Sigmoid colon (tissue), 4 donors: ENCODE measurements at regions not wholly inside any gene's neighbourhood (a gene's known extent, or its start where the extent isn't known, plus 50 kb on each side); places are given as distances from the start of the nearest gene placed in this dataset.
A peak's percentile ranks its signal among the peaks of the same experiment; 100 is the strongest.

Experiments
- EP300 ChIP-seq, 4 donors: sonication (generic); formaldehyde crosslinking; IDR thresholded peaks; one replicate each; pipeline ENCODE4 v1.6.1; 2017; ENCODE audit warnings: antibody characterized with exemption in 4 of 4
- POLR2A ChIP-seq, 2 donors: fragments of 450-650 bp; IDR thresholded peaks; one replicate each; pipeline ENCODE4 v1.6.1; 2016; ENCODE audit warnings: antibody characterized with exemption in 2 of 2, mild to moderate bottlenecking in 2 of 2, moderate library complexity in 2 of 2
- POLR2AphosphoS5 ChIP-seq, 4 donors: sonication (generic); formaldehyde crosslinking; IDR thresholded peaks; one replicate each; pipeline ENCODE4 v1.6.1; 2017; ENCODE audit warnings: antibody characterized with exemption in 4 of 4
- TF ChIP-seq, protein P1 (sequence below), 4 experiments: fragments of 450-650 bp in 3 of 4; fragments of 200-600 bp in 1 of 4; IDR thresholded peaks; one replicate each; pipeline ENCODE4 v1.5.1; 2016 to 2019; ENCODE audit warnings: antibody characterized with exemption in 4 of 4, mild to moderate bottlenecking in 3 of 4, moderate library complexity in 2 of 4

DNA sequence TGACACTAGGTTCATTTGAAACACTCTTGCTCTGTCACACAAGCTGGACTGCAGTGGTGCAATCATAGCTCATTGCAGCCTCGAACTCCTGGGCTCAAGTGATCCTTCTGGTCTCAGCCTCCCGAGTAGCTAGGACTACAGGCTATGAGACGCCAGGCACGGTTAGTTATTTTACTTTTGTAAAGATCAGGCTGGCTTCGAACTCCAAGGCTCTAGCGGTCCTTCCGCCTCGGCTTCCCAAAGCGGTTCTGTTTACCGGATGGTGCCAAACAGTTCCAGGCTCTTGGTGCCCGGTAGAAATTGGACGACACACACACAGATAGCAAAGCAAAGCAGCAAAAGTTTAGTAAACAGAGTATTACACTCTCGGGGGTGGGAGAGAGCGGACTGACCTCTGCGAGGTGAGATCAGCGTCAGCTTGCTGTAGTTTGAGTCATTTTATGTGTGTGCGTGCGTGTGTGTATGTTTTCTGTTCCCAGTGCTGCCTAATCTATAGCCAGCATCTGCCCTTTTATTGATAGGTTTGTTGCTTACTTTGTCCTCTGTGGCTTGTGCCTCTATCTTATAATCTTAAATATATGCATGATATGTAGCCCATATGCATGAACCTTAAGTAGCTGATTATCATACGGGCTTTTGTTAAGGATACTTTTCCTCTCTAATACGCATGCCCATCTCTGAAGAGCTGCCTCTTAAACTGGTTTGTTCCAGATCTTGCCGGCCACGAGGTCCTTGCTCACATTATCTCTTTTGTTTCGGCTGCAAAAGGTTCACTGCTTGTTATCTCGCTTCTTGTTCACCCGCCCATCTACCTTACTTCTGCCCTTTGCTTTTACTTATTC, 75.2 kb downstream of the OR2B2 start:
- no peak for TF ChIP-seq EP300 (IDR thresholded peaks at IDR 0.05)
- TF ChIP-seq, protein P1, sequence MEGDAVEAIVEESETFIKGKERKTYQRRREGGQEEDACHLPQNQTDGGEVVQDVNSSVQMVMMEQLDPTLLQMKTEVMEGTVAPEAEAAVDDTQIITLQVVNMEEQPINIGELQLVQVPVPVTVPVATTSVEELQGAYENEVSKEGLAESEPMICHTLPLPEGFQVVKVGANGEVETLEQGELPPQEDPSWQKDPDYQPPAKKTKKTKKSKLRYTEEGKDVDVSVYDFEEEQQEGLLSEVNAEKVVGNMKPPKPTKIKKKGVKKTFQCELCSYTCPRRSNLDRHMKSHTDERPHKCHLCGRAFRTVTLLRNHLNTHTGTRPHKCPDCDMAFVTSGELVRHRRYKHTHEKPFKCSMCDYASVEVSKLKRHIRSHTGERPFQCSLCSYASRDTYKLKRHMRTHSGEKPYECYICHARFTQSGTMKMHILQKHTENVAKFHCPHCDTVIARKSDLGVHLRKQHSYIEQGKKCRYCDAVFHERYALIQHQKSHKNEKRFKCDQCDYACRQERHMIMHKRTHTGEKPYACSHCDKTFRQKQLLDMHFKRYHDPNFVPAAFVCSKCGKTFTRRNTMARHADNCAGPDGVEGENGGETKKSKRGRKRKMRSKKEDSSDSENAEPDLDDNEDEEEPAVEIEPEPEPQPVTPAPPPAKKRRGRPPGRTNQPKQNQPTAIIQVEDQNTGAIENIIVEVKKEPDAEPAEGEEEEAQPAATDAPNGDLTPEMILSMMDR (IDR thresholded peaks at IDR 0.05): no peak
- peak in 1 of 2 donors; percentile 41 for TF ChIP-seq POLR2A (IDR thresholded peaks at IDR 0.05)
- TF ChIP-seq POLR2AphosphoS5 (IDR thresholded peaks at IDR 0.05): peak; percentile 36 to 72 (median 58)
